ENCODE measurements at regions not wholly inside any gene's neighbourhood (a gene's known extent, or its start where the extent isn't known, plus 50 kb on each side); places are given as distances from the start of the nearest gene placed in this dataset.

DNA sequence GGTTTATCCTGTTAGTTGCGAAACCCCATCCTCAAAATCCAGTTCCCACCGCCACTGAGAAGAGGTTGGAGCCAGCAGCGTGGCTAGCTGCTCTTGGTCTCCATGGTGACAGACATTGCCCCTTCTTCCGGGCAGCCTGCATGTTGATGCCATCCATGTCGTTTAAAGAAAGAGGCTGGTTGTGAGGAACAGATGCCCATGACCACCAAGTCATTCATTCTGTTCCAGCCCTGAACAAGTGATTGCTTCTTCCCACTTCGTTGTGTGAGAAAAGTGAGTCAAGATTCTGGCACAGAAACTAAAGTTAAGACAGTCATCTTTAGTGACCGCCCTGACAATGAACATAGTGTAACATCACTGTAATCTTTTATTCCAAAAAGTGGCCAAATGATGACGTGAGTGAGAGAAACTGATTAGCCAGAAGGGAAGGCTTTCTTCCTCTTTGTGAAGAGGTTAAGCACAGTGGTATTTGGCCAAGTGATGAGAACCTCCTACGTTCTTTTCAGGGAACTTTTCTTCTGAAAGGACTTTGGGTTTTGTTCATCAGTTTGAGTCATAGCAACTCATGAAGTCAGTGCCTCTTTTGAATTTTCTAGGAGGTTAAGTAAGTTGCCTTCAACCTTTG lies 272.5 kb downstream of the GALR1 start:
- no peak for DNase-seq

DNA sequence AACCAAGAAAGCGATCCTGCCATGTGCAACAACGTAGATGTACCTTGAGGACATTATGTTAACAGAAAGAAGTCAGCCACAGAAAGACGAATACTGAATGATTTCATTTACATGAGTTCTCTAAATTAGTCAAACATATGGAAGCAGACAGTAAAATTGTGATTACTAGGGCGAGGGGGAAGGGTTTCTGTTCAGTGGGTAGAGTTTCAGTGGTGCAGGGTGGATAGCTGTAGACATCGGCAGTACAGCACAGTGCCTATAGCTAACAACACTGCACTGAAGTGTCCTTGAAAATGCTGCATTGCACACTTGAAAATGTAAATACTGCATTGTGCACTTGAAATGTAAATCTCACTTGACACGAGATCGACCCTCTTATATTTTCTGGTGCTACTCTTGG lies 275.3 kb downstream of the GALR1 start:
- DNase-seq = no peak

DNA sequence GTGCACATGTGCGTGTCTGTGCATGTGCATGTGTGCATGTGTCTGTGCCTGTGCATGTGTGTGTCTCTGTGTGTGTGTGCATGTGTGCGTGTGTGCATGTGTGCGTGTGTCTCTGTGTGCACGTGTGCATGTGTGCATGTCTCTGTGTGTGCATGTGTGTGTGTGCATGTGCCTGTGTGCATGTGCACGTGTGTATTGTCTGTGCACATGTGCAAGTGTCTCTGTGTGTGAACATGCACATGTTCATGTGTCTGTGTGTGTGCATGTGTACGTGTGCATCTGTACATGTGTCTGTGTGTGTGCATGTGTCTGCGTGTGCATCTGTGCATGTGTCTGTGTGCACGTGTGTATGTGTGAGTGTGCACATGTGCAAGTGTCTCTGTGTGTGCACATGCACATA lies 277.3 kb downstream of the GALR1 start:
- DNase-seq = no peak

DNA sequence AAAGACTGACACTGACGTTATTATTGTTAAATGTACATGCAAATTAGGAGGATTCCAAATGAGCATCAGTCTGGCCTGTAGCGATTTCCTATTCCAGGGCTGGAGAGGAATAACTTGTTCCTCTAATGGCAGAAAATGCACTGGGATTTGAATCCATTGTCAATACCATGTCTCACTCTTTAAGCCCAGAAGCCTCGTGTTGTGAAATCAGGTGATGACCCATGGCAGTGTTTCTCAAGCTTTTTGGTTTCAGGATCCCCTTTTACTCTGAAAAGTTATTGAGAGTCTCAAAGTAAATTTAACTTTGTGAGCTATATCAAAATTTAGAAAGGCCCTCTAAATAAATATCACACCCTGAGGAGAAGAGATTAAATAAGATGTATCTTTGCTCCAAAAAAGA lies 279.2 kb downstream of the GALR1 start:
- no peak for DNase-seq

DNA sequence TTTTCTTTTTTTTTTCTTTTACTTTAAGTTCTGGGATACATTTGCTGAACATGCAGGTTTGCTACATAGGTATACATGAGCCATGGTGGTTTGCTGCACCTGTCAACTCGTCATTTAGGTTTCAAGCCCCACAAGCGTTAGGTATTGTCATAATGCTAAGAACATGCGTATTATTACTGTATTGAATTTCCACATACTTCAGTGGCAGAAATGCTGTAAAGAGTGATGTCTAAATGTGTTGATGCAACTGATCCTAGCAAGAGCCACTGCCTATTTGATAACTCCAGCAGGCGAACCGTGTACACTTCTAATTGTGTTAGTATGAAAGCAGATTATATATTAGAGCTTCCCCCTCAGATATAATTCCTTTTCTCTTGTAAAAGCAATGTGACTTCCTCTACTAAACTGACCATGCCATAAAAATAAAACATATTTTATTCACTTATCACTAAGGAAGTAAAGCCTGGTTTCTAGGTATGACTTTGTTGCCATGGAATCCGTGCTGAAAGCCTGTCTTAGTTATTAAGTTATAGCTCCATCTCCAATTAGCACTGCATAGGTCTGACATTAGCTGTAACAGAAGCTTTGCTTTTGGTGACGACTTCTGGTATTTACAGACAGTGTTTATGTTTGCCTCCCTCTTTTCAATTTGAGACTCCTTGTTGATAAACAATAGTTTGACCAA lies 280.0 kb downstream of the GALR1 start:
- DNase-seq = no peak

DNA sequence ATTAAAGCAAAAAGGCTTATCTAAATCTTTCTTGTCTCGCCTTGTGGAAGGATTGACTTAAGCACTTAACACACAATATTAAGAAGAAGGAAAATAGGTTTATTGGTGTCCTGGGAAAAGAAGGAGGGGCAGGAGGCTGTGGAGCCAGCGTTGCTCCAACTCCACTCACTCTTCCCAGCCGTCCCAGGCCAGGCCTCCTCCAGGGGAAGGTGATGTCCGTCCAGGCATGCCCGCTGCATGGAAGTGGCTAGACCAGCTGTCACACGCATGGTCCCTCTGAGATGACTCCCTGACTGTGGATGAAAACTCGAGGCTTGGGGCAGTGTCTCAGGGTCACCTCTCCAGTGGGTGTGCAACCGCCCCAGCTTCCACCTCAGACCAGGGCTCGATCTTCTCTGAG lies 281.1 kb downstream of the GALR1 start:
- no peak for DNase-seq

DNA sequence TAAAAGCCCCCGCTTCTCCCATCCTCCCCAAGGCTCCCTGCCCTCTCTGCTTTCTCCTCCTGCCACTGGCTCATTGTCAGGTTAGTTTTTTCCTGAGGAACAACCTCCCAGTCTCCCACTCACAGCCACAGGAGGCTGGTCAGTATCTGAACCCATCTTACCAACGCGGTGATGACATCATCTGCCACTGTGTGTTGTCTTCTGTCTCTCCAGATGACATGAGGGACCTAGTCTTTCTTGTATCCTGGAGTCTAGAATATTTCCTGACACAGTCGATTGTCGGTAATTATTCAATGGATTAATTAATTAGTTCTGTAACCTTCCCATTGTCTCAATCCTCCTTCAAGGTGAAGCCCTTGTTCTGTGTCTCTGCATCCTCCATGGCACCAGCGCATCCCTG lies 290.2 kb downstream of the GALR1 start:
- no peak for DNase-seq

DNA sequence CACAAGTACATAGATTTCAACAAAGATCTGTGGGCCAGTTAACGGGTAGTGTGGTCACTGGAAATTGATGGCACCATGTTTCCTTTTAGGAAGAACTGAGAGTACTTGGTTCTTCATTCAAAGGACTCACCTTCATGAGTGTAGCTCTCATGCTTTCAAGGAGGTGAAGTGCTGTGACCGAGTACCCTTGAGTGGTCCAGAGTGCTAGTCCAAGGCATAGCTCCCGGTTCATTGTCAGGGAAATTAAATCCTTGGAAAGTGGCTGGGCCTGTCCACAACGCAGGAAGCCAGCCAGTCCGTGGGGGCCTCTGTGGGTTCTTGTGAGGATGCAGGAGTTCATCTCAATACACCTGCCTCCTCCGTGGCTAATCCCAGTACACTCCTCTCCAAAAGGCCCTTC lies 295.1 kb downstream of the GALR1 start:
- no peak for DNase-seq

DNA sequence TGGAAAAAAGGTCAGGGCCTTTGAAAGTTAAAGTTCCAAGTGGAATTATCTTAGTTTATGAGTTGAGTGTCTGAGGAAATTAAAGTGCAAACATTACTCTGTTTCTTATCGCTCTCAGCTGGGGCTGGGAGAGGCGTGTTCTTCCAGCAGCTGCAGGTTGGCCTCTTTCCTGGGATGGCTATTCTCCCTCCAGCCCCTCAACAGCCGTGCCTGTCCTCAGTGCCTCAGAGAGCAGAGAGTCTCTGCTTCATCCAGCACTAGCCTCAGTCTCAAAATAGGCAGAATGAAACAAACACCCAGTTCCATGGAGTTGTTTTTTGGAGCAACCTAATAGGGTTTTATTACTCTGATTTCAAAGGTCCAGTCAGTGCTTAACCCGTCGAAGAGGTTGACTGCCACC lies 298.1 kb downstream of the GALR1 start:
- no peak for DNase-seq

DNA sequence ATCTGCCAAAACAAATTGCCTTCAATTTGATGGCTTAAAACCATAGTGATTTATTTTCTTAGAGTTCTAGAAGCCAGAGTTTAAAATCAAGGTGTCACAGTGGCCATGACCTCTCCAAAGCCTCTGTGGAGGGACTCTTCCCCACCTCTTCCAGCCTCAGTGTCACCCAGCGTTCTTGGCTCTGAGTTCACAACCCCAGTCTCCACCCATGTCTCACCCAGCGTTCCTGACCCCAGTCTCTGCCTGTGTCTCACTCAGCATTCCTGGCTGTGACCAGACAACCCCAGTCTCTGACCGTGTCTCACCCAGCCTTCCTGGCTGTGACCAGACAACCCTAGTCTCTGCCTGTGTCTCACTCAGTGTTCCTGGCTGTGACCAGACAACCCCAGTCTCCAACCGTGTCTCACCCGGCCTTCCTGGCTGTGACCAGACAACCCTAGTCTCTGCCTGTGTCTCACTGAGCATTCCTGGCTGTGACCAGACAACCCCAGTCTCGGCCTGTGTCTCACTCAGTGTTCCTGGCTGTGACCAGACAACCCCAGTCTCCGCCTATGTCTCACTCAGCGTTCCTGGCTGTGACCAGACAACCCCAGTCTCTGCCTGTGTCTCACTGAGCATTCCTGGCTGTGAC lies 299.3 kb downstream of the GALR1 start:
- DNase-seq = no peak

DNA sequence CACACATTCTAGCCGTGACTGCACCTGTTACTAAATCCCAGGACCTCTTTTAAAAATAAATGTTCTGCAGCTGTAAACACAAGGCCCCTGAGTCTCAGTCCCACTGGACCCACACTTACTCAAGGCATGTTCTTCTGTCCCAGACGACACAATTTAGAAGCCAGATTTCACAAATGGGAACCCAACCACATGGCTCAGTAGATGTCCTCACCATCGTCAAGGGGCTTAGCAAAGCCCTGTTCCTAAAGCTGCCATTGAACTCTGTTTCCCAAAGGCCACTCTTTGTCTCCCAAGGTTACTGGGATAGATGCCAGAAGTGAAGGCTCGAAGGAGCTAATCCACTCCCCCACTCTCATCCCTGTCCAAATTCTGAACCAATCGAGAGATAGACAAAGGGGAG lies 301.0 kb downstream of the GALR1 start:
- DNase-seq = no peak

DNA sequence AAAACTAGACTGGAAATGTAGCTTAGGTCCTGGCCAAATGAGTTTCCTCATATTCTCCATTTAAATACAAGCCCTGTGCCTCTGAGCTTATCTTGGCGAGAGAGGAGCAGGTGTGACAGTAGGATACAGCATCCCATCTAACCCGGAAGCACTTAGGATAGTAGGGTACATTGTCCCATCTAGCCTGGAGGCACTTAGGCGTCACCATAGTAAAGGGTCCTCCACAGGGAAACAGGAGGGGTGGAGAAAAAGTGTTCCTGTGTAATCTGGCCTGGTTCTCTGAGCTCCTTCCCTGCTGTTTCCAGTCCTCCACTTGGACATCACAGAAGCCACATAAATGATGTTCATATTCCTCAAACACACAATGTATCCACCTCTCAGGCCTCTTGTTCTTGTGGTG lies 301.4 kb downstream of the GALR1 start:
- no peak for DNase-seq

DNA sequence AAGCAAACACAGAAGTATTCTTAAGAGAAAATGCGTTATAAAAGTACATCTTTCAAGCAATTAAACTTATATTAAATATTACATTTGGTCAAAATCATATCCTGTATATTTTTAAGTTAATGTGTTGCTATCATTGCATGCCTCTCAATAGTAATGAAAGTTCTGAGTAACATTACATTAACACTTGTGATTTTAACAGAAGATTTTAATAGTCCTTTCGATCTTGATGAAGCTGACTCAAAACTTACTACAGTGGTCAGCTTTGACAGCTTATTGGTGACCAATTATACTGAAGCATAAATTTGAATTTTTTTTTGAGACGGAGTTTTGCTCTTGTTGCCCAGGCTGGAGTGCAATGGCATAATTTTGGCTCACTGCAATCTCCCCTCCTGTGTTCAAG lies 303.3 kb downstream of the GALR1 start:
- DNase-seq = no peak

DNA sequence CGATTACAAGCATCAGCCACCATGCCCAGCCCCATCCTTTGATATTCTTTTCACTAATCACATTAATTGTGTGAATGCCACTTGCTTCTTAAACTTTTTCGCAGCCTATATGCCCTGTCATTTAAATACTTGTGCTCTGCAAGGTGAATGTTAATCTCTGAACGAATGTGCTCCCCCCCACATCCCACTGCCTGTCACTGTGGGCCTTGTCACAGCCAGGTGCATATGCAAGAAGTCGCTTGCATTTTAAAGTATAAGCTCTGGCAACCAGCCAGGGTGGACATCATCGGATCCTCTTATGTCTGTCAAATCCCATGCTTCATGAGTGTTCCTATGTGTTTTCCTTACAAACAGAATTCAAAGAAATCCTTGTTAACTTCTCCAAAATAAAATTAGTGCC lies 304.4 kb downstream of the GALR1 start:
- DNase-seq = no peak

DNA sequence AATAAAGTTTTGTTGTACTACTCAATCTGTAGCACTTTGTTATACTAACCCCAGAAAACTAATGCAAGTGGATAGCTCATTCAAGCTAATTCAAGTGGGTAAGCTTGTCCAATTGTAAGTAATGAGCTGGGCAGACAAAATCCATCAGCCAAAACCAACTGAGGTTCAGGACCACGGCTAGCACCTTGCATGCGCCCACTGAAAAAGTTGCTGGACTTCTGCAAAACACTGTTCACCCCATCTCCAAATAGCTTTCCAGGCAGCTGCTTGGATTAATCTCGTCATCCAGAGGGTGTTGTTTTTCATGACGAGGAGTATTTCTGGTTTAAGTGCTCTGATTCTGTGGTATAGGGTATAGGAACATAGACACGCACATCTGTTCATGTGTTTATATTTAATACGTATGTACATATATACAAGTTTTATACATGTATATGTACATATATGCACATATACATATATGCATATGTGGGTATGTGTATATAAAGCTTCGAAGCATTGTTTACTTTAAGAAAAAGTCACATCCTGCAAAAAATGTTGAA lies 307.5 kb downstream of the GALR1 start:
- DNase-seq = no peak

DNA sequence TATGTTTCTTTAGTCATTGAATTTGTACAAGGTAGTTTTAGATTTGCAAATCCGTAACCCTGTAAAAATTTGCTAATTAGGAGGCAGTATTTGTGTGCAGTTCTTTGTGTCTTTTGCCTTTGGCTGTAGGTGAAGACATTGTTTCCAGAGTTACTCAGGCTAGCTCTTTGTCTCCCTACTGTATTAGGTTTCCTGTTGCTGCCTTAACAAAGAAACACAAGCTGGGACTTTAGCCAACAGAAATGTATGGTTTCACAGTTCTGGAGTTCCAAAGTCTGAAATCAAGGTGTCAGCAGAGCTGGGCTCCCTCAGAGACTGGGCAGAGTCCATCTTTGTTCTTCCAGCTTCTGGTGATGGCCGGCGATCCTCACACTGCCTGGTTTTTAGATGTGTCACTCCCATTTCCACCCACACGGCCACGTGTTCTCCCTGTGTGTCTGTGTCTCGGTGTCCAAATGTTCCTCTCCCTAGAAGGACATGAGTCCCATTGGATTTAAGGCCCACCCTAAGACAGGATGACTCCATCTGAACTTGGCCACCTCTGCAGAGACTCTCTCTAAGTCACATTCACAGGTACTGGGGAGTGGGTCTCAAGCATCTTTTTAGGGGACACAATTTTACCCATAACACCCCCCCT lies 309.7 kb downstream of the GALR1 start:
- no peak for DNase-seq

DNA sequence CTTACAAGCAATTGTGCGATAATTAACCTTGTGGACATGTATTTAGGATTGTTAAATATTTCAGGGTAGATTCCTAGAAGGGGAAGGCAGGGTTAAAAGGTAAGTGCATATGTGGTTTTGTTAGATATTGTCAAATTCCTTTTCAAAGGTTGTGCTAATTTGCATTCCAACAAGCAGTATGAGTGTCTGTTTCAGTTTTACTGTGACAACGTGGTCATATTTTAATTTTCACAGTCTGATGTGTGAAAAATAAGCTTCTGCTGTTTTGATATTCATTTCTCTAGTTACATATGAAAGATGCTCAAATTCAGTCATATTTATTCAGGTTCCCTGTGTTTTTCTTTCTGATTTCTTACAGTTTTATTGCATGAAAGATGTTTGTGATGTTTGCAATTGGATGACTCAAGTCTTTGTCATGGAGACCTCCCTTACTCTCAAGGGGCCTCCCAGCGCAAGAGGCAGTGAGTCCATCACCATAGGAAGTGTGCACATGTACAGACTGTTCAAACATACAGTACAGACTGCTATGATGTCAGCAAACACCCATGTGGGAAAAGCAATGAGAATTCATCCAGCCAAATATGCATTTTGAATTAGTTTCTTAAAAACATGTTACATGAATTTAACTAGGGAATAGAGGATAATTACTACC lies 310.8 kb downstream of the GALR1 start:
- DNase-seq = no peak

DNA sequence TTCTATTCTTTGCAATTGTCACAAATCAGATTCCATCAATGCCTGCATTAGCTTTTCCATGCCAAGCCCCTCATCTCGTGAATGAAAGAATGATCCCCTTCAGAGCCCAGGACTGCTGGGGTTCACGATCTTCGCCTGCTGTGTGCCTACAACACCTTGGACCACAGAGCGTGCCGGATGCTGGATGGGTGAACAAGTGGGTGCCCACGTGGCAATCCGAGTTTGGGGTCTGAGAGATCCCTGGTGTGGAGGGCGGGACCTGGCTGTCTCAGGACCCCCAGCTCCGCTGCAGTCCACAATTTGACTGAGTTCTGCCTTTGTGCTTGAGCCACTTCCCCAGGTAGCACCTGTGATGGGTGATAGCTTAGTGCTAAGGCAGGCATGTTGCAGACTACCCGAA lies 317.0 kb downstream of the GALR1 start:
- no peak for DNase-seq

DNA sequence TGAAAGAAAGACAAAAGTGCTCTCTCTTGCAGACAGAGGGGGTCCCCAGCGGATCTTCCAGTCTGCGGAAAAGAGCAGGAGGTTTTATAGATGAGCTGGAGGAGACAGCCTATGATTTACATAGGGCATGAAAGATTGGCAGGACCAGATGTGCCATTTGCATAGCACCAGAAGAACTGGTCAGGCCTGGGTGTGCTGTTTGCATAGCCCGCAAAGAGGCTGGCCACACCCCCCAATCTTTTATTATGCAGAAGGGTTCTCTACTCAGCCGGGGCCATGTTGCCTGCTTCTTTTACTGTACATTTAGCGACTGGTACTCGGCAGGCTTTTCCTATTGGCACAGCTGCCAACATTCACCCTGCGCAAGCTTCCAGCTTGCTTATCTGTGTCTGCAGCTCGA lies 317.6 kb downstream of the GALR1 start:
- no peak for DNase-seq

DNA sequence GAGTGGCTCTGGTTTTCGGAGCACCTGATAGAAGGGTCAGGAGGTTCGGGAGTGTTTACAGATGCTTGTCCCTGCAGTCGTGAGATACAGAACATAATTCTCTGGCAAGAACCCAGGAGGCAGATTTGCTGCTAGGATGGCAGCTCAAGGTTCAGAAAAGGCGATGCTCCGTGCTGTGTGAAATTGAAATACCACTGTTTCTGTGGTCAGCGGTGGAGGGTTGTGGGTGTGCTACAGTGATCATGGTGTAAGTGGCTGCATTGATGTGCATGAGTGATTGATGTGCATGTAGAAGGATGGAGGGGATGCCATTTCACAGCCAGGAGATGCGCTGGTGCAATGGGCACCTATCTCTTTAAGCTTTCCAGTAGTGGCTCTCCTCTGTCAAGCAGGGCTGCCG lies 322.1 kb downstream of the GALR1 start:
- no peak for DNase-seq

DNA sequence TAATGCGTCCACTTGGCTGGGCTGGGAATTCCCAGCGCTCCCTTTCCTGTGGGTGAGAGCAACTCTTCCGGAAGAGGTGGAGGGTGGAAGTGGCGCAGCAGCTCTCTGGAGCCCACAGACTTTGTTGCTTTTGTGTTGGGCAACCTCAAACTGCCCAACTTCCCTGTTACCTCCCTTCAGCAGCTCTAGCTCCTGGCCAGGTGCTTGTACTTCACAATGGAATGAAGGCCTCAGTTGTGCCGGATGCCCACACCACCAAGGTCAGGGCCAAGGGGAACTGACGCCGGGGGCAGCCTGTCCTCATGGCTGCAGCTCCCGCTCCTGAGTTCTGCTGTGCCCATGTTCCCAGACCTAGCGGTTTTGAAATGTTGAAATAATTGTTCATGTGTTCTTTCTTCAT lies 322.9 kb downstream of the GALR1 start:
- DNase-seq = no peak

DNA sequence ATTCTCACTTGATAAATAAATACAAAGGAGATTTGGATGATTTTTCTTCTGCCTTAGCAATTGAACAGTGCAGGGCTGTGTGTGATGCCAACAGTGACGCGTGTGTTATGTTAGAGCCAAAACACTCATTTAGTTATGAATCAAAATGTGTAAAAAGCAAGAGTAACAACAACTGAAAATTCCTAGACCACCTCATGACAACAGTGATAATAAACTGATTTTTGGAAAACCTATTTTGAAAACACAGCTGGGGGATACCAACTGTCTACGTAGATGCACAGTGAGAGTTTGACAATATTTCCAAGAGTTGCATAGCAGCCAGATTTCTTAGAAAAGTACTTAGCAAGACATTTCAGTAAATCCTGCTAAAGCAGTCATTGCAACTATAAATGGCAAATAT lies 323.9 kb downstream of the GALR1 start:
- DNase-seq = no peak

DNA sequence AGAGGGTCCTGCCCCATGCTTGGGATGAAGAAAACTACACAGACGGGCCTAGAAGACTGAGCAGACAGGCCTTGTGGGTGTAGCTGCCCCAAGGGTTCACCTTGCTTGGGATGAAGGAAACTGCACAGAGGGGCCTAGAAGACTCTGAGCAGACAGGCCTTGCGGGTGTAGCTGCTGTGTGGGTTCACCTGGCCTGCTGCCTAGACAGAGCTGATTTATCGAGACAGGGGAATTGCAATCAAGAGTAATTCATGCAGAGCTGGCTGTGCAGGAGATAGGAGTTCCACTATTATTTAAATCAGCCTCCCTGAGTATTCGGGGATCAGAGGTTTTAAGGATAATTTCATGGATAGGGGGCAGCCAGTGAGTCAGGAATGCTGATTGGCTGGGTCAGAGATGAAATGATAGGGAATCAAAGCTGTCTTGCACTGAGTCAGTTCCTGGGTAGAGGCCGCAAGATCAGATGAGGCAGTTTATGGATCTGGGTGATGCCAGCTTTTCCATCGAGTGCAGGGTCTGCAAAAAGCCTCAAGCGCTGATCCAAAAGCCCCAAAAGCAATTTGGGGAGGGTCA lies 341.4 kb downstream of the GALR1 start:
- no peak for DNase-seq

Data from occipital lobe (tissue), 1 donor.